HG02840 (cell line): ENCODE measurements at regions not wholly inside any gene's neighbourhood (a gene's known extent, or its start where the extent isn't known, plus 50 kb on each side); places are given as distances from the start of the nearest gene placed in this dataset.

Source experiments
- ATAC-seq: cut with Tn5 transposase; IDR thresholded peaks from one replicate; pipeline ENCODE4 v1.9.1; 2021; ENCODE audit warnings: mild to moderate bottlenecking, moderate library complexity, moderate number of reproducible peaks; ENCODE audit not compliant: unreplicated experiment, low FRiP score

GRCh38 chr1:8205771-8206170, 112.1 kb upstream of the SLC45A1 start:
- no peak for ATAC-seq

DNA sequence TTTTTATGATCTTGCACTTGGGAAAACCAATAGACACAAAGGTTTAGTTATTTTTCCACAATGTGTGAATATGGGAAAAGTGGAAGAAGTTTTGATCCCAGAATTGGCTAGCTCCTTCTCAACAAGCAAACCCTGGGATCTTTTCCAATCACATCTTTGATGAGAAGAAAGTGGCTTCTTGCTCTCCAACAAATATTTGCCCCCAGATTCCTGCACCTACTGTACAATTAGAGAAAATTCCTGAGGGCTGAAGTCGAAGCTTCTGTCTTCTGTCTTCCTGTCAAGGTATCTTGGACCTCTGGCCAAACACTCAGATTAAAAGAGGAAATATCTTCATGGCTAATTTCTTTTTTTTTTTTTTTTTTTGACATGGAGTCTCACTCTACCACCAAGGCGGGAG, 113.1 kb upstream of the SLC45A1 start:
- no peak for ATAC-seq

DNA sequence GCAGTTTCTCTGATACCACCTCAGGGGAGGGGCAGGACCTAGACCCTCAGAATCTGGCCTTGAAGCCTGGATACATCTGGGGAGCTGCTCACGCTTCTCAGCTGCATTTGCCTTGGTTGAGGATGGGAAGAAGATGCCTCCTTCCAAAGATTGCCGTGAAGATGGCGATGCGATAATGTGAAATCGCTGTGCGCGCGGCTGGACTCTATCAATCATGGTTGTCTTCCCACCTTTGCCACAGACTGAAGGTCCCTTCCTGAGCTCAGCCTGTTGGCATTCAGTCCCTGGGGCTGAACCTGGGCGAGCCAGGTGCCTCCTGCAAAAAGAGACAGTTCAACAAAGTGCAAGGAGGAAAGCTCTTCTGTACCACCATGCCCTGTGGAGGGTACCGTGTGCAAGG, 114.4 kb upstream of the SLC45A1 start:
- no peak for ATAC-seq

GRCh38 chr1:8203056-8203455, 114.9 kb upstream of the SLC45A1 start:
- no peak for ATAC-seq

GRCh38 chr1:8202182-8202905, 115.6 kb upstream of the SLC45A1 start:
- no peak for ATAC-seq

GRCh38 chr1:8201331-8201861, 116.5 kb upstream of the SLC45A1 start:
- no peak for ATAC-seq

GRCh38 chr1:8200317-8201115, 117.4 kb upstream of the SLC45A1 start:
- no peak for ATAC-seq

DNA sequence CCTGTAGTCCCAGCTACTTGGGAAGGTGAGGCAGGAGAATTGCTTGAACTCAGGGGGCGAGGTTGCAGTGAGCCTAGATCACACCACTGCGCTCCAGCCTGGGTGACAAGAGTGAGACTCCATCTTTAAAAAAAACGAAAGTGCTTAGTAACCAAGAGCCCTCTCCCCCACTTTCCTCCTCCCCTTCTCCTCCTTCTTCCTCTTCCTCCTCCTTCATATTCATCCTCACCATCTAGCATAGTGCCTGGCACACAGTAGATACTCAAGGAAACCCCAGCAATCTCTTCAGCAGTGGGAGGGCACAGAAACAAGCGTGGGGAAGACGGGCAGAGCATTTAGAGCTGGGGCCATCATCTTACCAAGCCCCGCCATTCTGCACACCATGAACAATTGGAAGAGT, 119.4 kb upstream of the SLC45A1 start:
- no peak for ATAC-seq

GRCh38 chr1:8197493-8198282, 120.2 kb upstream of the SLC45A1 start:
- no peak for ATAC-seq

GRCh38 chr1:8194481-8195227, 123.3 kb upstream of the SLC45A1 start:
- ATAC-seq, result no peak

DNA sequence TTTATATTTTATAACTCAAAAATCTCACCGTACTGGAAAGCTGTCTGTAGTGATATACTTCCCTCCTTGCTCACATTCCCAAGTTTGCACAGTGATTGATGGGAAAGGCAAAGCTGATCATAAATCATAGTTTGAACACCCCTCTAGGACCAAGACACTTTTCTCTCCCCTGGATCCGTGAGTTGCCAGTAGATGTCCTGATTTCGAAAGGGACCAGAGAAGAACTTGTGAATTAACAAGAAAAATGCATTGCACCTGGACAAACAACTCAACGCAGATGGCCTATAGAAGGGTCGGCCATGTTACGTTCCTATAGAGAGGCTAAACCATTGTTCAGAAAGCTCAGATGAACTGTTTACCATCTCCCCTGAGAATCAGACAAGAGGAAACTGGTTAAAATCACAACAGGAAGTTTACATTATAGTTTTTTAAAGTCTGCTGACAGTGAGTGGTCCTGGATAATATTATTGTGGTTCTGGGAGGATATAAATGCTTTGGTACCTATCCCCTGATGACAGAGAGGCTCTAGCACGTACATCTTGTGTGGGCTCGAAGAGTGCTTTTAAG, 124.0 kb upstream of the SLC45A1 start:
- no peak for ATAC-seq

GRCh38 chr1:8191474-8191873, 126.4 kb upstream of the SLC45A1 start:
- no peak for ATAC-seq

- ATAC-seq, result no peak
Measured at GRCh38 chr1:8189931-8190483, 127.9 kb upstream of the SLC45A1 start.

- no peak for ATAC-seq
Measured at GRCh38 chr1:8185400-8185799, 132.5 kb upstream of the SLC45A1 start.

GRCh38 chr1:8184301-8184700, 133.6 kb upstream of the SLC45A1 start:
- ATAC-seq, result no peak

- no peak for ATAC-seq
Measured at GRCh38 chr1:8182034-8182761, 135.7 kb upstream of the SLC45A1 start.

DNA sequence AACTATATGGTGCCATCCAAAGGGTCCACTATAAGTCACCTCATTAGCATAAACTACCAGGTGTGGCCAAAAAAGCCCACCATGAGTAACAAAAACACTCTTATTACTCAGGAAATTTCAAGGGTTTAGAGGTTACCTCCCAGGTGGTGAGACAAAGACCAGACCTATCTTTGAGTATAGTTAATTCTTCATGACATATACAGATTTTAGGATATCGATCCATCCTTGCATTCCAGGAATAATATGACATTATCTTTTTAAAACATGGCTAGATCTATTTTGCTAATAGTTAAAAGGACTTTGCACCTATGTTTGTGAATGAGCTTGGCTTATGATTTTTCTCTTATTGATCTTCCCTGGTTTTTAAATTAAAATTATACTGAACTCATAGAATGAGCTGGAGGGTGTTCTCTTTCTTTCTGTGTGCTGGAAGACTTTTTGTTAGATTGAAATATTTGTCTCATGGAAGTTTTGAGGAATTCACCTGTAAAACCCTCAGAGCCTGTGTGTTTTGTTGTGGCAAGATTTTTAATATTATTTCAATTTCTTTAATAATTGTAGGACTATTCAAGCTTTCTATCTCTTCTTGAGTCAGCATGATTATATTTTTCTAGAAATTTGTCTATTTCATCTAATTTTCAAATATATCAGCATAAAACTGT, 138.7 kb upstream of the SLC45A1 start:
- no peak for ATAC-seq

- ATAC-seq, result no peak
Measured at GRCh38 chr1:8176279-8176678, 141.6 kb upstream of the SLC45A1 start.
